Ureter (tissue), 1 donor: ENCODE measurements at regions not wholly inside any gene's neighbourhood (a gene's known extent, or its start where the extent isn't known, plus 50 kb on each side); places are given as distances from the start of the nearest gene placed in this dataset.
A peak's percentile ranks its signal among the peaks of the same experiment; 100 is the strongest.
"Not testable (repeated sequence)": the region's sequence is repeated elsewhere in the genome, so short reads cannot be mapped to it uniquely, and the experiment has no call there.

ENCODE experiments used
- DNase-seq: peaks from one replicate; pipeline ENCODE4 v3.0.0-alpha.2; 2020; ENCODE audit warnings: low spot score
- donor health status: DM: yes; HTN: yes; CAD: no.

- peak; percentile 68 for DNase-seq
These were observed 237.0 kb downstream of the UACA start for GRCh38 chr15:70526221-70526973.

- DNase-seq: no peak
These were observed 237.8 kb downstream of the UACA start for GRCh38 chr15:70525551-70525950.

- peak; percentile 14 for DNase-seq
These were observed 238.9 kb downstream of the UACA start for GRCh38 chr15:70524470-70524869.

DNA sequence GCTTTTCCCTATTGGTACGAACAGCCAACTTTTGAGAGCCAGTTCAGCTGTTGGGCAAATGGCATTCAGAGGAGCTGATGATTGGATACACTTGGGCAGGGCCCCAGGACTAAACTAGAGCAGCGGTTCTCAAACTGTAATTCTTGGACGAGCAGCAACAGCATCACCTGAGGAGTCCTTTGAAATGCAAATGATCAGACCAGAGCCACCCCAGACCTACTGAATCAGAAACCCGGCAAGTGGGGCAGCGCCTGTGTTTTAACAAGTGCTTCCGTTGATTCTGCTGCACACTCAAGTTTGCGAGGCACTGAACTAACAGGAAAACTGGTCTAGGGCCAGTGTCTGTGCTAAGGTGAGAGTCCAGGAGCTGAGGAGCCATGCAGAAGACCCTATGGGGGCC, 239.7 kb downstream of the UACA start:
- peak; percentile 23 for DNase-seq

DNA sequence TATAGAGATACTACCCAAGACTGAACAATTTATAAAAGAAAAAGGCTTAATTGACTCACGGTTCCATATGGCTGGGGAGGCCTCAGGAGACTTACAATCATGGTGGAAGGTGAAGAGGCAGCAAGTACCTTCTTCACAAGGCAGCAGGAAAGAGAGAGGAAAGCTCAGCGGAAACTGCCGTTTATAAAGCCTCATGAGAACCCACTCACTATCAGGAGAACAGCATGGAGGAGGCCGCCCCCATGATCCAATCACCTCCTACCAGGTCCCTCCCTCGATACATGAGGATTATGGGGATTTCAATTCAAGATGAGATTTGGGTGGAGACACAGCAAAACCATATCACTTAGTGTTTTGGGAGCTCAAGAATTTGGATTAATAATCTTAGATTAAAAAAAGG, 240.2 kb downstream of the UACA start:
- peak; percentile 7 for DNase-seq

- no peak for DNase-seq
These were observed 240.9 kb downstream of the UACA start for GRCh38 chr15:70522323-70522966.

- DNase-seq: no peak
These were observed 241.6 kb downstream of the UACA start for GRCh38 chr15:70521576-70522322.

DNA sequence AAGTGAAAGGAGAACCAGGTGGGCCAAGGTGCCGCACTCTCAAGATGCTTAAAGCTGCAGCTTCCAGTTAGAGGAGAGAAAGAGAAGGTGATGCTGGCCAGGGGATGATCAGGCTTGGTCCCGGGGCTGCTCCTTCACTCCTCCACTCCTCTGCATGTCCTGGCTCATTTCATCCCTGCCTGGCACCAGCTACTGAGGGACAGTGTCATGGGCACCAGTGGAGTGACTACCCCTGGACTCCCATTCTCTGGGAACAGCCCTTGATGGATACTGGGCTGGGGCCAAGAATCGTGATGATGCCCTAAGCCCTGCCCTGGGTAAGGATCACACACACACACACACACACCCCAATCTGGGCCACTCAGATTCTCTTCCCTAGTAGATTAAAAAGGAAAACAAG, 243.7 kb downstream of the UACA start:
- no peak for DNase-seq

DNA sequence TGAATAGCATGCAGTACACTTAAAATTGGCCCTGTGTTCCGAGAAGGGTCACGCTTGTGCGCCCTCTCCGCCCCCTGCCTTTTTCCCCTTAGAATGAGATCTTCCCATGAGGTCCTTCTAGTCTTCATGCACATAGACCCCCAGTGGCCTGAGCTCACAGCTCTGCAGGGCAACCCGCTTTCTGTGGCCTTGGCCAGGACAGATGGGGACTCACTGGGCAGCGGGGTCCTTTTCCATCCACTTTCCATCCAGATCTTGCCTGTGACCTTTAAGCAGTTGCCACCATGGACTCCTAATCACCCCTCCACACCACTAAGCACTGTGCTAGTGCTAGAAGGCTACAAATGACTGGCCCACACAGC, 244.4 kb downstream of the UACA start:
- no peak for DNase-seq

DNA sequence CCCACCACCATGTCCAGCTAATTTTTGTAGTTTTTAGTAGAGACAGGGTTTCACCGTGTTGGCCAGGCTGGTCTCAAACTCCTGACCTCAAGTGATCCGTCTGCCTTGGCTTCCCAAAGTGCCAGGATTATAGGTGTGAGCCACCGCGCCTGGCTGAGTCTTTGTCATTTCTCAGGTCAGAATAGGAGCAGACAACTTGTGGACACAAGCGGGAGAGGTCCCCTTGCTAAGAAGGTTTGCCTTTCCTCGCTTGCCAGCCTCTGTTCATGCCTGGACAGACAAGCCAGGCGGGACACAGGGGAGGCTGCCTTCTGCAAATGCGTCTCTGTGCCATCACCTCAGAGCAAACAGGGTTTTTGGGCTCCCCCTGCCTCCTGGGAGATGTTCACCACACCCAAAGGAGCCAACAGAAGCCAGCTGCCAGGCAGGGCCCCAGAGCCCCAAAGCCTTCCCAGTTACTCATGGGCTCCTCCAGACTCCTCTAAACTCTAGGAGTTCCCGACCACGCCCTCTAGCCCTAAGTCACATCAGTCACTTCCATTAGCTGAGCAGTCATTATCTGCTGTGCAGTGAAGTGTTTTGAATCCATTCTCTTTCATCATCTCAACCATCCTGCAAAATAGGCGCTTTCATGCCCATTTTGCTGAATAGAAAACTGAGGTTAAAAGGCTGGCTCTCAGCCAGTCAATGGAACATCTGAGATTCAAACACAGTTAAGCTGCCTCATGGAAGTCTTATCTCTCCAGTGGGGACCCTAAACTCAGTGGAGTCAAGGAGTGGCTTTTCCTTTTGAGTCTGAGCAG, 245.0 kb downstream of the UACA start:
- DNase-seq: no peak

- DNase-seq: no peak
These were observed 246.2 kb downstream of the UACA start for GRCh38 chr15:70517194-70517590.

DNA sequence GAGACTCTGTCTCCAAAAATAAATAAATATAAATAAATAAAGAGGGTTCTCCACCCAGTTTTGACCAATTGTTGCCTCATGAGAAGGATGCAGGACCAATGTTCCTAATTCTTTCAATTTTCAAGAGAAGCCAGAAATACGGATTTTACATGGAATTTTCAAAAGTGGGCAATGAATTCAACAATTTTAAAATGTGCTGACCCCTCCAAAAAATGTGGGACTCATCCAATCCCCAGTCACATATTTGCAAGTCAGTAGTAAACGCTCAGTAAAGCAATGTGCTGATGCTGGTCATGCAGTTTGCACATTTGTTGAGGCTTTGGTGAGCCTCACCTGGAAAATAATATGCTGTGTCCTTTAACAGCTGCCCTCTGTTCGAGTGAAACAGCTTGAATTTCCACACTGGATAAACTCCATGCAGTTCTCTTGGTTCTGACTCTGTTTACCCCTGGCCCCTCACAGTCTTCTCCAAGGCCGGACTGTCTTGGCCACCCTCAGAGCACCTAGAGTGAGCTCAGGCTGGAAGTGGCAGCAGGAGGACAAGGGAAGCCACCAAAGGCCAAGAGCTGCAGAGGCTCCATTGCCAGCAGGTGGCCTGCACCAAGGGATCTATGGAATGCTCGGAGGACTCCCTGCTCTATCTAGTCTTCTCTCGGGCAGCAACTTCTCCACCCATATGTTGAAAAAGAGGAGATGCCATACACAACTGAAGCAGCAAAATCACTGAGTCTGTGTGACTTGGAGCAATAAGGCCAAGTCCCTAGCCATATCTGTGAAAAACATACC, 246.8 kb downstream of the UACA start:
- no peak for DNase-seq

DNA sequence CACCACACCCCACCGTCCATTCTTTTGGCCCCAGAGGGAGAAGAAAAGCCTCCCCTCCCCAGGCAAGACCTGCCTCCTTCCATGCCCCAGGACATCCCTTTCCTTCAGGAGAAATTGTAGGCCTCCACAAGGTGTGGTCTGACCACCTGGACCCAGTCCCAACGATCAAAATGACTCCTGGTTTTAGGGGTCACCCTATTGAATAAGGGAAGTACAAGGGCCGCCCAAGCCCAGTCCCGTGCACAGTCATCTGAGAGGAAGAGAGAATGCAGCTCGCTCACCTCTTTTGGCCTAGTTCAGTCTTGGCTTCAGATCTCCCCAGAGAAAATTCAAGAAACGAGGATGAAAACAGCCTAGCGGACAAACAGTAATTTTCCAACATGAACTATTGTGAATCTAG, 249.1 kb downstream of the UACA start:
- DNase-seq: no peak

DNA sequence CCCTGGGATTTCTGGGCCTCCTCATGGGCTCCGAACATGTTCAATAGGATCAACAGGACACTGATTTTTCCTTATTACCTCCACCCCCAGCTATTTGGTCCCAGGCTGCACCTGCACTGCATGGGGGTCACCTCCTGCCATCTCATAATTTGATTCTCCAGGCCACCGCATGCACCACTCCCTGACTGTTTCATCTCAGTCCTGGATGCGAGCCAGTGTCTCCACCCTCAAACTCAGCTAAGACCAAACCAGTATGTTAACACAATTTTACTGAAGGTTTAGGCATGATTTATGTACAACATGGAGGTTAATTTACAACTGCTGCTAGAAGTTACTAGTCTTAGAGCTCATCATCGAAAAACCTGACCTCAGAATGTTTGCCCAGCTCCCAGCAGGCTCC, 249.5 kb downstream of the UACA start:
- DNase-seq: no peak

GRCh38 chr15:70512772-70513362, 250.5 kb downstream of the UACA start:
- no peak for DNase-seq

GRCh38 chr15:70511972-70512587, 251.3 kb downstream of the UACA start:
- DNase-seq: not testable (repeated sequence)

GRCh38 chr15:70510433-70510832, 252.9 kb downstream of the UACA start:
- no peak for DNase-seq

DNA sequence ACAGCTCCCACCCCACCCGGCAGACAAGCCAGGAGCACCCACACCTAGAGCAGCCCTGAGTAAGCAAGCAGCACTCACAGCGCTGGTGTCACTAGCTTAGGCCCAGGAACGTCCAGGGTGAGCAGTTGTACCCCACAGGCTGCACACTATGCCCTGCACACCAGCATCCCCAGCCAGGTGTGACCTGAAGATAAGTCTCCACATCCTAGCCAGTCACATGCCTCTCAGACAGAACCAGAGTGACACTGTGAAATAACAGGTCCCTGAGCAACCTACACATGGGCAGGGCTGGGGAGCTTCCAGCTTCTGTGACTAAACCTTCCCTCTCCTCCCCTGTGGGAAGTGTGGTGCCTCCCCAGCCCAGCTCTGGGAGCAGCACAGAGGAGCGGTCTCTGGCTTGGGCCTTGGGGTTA, 253.6 kb downstream of the UACA start:
- no peak for DNase-seq

- DNase-seq: no peak
These were observed 254.1 kb downstream of the UACA start for GRCh38 chr15:70509282-70509662.

DNA sequence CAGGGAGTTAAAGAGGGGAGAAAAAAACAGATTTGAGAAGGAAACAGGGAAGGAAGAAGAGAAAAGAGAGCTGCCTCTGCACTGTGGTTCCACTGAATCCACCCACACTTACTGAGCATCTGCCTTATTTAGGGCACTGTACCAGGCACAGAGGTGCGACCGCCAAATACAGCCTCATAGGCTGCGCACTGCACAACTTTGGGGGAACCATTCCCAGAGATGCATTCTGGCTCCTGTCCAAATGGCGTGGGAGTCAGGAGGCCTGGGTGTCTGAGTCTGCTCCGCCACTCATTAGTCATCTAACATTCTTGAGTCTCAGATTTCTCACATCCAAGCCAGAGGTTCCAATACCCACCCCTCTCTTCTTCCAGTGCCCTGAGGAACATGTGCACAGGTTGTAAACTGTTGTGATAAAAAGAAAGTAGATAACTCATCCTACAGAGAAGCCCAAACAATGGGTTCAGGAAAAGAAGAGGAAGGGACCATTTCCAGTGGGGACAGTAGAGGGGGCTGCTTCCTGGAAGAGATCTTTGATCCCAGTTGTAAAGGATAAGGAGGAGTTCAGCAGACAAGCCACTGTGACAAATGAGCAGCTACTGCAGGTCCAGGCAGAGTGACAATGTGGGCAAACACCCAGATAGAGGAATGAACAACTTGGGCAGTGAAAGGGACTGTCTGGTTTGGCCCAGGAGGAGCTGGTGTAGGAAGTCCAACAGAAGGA, 254.6 kb downstream of the UACA start:
- DNase-seq: no peak
